ENCODE measurements at regions not wholly inside any gene's neighbourhood (a gene's known extent, or its start where the extent isn't known, plus 50 kb on each side); places are given as distances from the start of the nearest gene placed in this dataset.

GRCh38 chr11:90414221-90414620 is 191.4 kb upstream of the CHORDC1 start:
- TF ChIP-seq CTCF (tag by site-specific recombination; IDR thresholded peaks at IDR 0.05) (no peak), ZNF274 (IDR thresholded peaks at IDR 0.05; ENCODE audit: low read length) (no peak), ZNF274 (tag by site-specific recombination; IDR thresholded peaks at IDR 0.05; ENCODE audit: borderline replicate concordance) (no peak), ZNF18 (tag by site-specific recombination; IDR thresholded peaks at IDR 0.05) (no peak), ZNF398 (tag by site-specific recombination; IDR thresholded peaks at IDR 0.05) (no peak), ZBTB7A (tag by site-specific recombination; IDR thresholded peaks at IDR 0.05; ENCODE audit: low read depth) (no peak)
